HEK293T (cell line): ENCODE measurements at regions not wholly inside any gene's neighbourhood (a gene's known extent, or its start where the extent isn't known, plus 50 kb on each side); places are given as distances from the start of the nearest gene placed in this dataset.

ENCODE experiments used
- ARNT ChIP-seq: fragments of 450-650 bp; IDR thresholded peaks from 2 replicates; pipeline ENCODE4 v1.6.1; 2017; ENCODE audit warnings: mild to moderate bottlenecking
- BHLHE40 ChIP-seq: fragments of 450-650 bp; IDR thresholded peaks from 2 replicates; pipeline ENCODE4 v1.6.1; 2016; ENCODE audit warnings: mild to moderate bottlenecking, moderate library complexity, borderline replicate concordance
- ELF4 ChIP-seq: fragments of 450-650 bp; IDR thresholded peaks from 2 replicates; pipeline ENCODE4 v1.6.1; 2017; ENCODE audit warnings: antibody characterized with exemption
- FOXA1 ChIP-seq: fragments of 450-650 bp; IDR thresholded peaks from 2 replicates; pipeline ENCODE4 v1.6.1; 2016; ENCODE audit warnings: mild to moderate bottlenecking
- FOXK2 ChIP-seq: fragments of 450-650 bp; IDR thresholded peaks from 2 replicates; pipeline ENCODE4 v1.6.1; 2016; ENCODE audit warnings: mild to moderate bottlenecking
- FOXM1 ChIP-seq: fragments of 450-650 bp; IDR thresholded peaks from 2 replicates; pipeline ENCODE4 v1.6.1; 2017; ENCODE audit warnings: mild to moderate bottlenecking, borderline replicate concordance
- L3MBTL2 ChIP-seq: fragments of 450-650 bp; conservative IDR thresholded peaks from 2 replicates; pipeline ENCODE4 v1.6.1; 2016; ENCODE audit warnings: mild to moderate bottlenecking
- LEF1 ChIP-seq: fragments of 450-650 bp; IDR thresholded peaks from 2 replicates; pipeline ENCODE4 v1.6.1; 2017; ENCODE audit warnings: mild to moderate bottlenecking, borderline replicate concordance
- NFRKB ChIP-seq: fragments of 450-650 bp; IDR thresholded peaks from 2 replicates; pipeline ENCODE4 v1.6.1; 2016; ENCODE audit warnings: mild to moderate bottlenecking, moderate library complexity
- SP1 ChIP-seq: fragments of 450-650 bp; IDR thresholded peaks from 2 replicates; pipeline ENCODE4 v1.6.1; 2017
- SUZ12 ChIP-seq: fragments of 450-650 bp; IDR thresholded peaks from 2 replicates; pipeline ENCODE4 v1.6.1; 2016; ENCODE audit warnings: mild to moderate bottlenecking
- TARDBP ChIP-seq: fragments of 450-650 bp; IDR thresholded peaks from 2 replicates; pipeline ENCODE4 v1.6.1; 2016
- ZNF384 ChIP-seq: fragments of 450-650 bp; IDR thresholded peaks from 2 replicates; pipeline ENCODE4 v1.6.1; 2016
- TF ChIP-seq, protein P1 (sequence below): fragments of 450-650 bp; IDR thresholded peaks from 2 replicates; pipeline ENCODE4 v1.6.1; 2016

DNA sequence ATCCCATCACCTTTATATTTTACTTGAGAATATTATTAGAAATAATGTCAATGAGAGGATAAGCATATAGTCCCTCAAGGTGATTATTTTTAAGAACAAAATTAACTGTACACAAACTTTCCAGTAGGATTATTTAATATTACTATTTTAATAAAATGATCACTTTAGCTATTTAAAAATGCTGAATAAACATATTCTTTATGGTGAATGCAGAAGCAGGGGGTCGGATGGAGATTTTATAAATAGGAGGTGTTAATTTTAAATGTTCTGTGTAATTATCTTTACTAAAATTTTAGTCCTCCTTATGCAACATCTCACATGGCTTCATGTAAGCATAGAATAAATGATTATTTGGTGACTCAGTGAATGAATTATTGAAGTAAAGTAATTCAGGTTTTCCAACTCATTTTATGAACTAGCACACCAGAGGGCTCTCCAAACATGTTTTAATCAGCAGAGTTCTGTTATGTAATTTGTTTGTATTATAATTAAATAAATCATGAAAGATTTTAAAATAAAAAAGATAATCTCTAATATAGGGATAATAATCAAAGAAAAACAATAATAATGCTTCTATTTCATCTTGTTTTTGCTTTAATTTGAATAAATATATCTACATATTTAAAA lies 1635.2 kb downstream of the EFNB2 start:
- no peak for TF ChIP-seq L3MBTL2
- TF ChIP-seq FOXK2: no peak
- no peak for TF ChIP-seq BHLHE40
- TF ChIP-seq ELF4: no peak
- no peak for TF ChIP-seq SP1
- TF ChIP-seq FOXA1: no peak
- no peak for TF ChIP-seq ARNT
- TF ChIP-seq SUZ12: no peak
- TF ChIP-seq, protein P1, sequence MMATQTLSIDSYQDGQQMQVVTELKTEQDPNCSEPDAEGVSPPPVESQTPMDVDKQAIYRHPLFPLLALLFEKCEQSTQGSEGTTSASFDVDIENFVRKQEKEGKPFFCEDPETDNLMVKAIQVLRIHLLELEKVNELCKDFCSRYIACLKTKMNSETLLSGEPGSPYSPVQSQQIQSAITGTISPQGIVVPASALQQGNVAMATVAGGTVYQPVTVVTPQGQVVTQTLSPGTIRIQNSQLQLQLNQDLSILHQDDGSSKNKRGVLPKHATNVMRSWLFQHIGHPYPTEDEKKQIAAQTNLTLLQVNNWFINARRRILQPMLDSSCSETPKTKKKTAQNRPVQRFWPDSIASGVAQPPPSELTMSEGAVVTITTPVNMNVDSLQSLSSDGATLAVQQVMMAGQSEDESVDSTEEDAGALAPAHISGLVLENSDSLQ: no peak
- TF ChIP-seq ZNF384: no peak
- no peak for TF ChIP-seq TARDBP
- TF ChIP-seq LEF1: no peak
- TF ChIP-seq NFRKB: no peak
- no peak for TF ChIP-seq FOXM1
